GM12878 (cell line): ENCODE measurements at regions not wholly inside any gene's neighbourhood (a gene's known extent, or its start where the extent isn't known, plus 50 kb on each side); places are given as distances from the start of the nearest gene placed in this dataset.

ENCODE experiments used
- ATF2 ChIP-seq: IDR thresholded peaks from 2 replicates; pipeline ENCODE4 v1.6.1; 2012; ENCODE audit warnings: low read length, inconsistent platforms
- CREB1 ChIP-seq: IDR thresholded peaks from 2 replicates; pipeline ENCODE4 v1.6.1; 2012; ENCODE audit warnings: low read depth, mild to moderate bottlenecking, inconsistent platforms
- CREM ChIP-seq: IDR thresholded peaks from 2 replicates; pipeline ENCODE4 v1.6.1; 2014; ENCODE audit warnings: antibody characterized with exemption, low read depth
- CTCF ChIP-seq, 3 experiments: IDR thresholded peaks in 2 of 3; conservative IDR thresholded peaks in 1 of 3; 2 replicates each; pipeline ENCODE4 v1.5.1; 2011; ENCODE audit warnings: low read depth in 3 of 3, low read length in 3 of 3, mild to moderate bottlenecking in 3 of 3, control low read depth in 2 of 3, moderate library complexity in 2 of 3, inconsistent platforms in 1 of 3, mixed read lengths in 1 of 3; ENCODE audit not compliant: control insufficient read depth in 2 of 3, insufficient read depth in 1 of 3; ENCODE audit errors: extremely low read depth in 1 of 3
- ETV6 ChIP-seq, 2 experiments: fragments of 450-650 bp in 1 of 2; IDR thresholded peaks in 1 of 2; conservative IDR thresholded peaks in 1 of 2; 2 replicates each; pipeline ENCODE4 v1.6.1; 2014; ENCODE audit warnings: antibody characterized with exemption in 1 of 2, borderline replicate concordance in 1 of 2, low read depth in 1 of 2, mild to moderate bottlenecking in 1 of 2, moderate library complexity in 1 of 2
- IKZF2 ChIP-seq, 2 experiments: fragments of 450-650 bp; IDR thresholded peaks; 2 replicates each; pipeline ENCODE4 v1.6.1; 2017; ENCODE audit warnings: mild to moderate bottlenecking in 2 of 2, moderate library complexity in 2 of 2
- KLF5 ChIP-seq: fragments of 450-650 bp; IDR thresholded peaks from 2 replicates; pipeline ENCODE4 v1.6.1; 2014; ENCODE audit warnings: mild to moderate bottlenecking; ENCODE audit not compliant: partially characterized antibody
- MEF2A ChIP-seq: IDR thresholded peaks from 2 replicates; pipeline ENCODE4 v1.6.1; 2011; ENCODE audit warnings: low read depth, mild to moderate bottlenecking, low read length, moderate library complexity; ENCODE audit not compliant: insufficient read depth
- RAD21 ChIP-seq: IDR thresholded peaks from 2 replicates; pipeline ENCODE4 v1.6.1; 2011; ENCODE audit warnings: mild to moderate bottlenecking, low read depth, low read length, moderate library complexity; ENCODE audit not compliant: insufficient read depth
- STAT3 ChIP-seq: IDR thresholded peaks from 2 replicates; pipeline ENCODE4 v1.6.1; 2011; ENCODE audit warnings: low read depth, low read length, improper control_type of control experiment
- TBL1XR1 ChIP-seq: IDR thresholded peaks from 2 replicates; pipeline ENCODE4 v1.6.1; 2012; ENCODE audit warnings: low read depth, low read length, improper control_type of control experiment
- TCF3 ChIP-seq: IDR thresholded peaks from 2 replicates; pipeline ENCODE4 v1.6.1; 2012; ENCODE audit warnings: low read depth, mild to moderate bottlenecking, low read length, borderline replicate concordance; ENCODE audit not compliant: insufficient read depth
- TCF7 ChIP-seq: IDR thresholded peaks from 2 replicates; pipeline ENCODE4 v1.6.1; 2014; ENCODE audit warnings: antibody characterized with exemption, borderline replicate concordance
- YY1 ChIP-seq: IDR thresholded peaks from 2 replicates; pipeline ENCODE4 v1.6.1; 2011; ENCODE audit warnings: low read depth, mild to moderate bottlenecking, low read length
- ZNF384 ChIP-seq: IDR thresholded peaks from 2 replicates; pipeline ENCODE4 v1.6.1; 2012; ENCODE audit warnings: low read depth, mild to moderate bottlenecking, low read length, improper control_type of control experiment, borderline replicate concordance
- TF ChIP-seq, protein P1 (sequence below): fragments of 450-650 bp; IDR thresholded peaks from 2 replicates; pipeline ENCODE4 v1.6.1; 2017; ENCODE audit warnings: mild to moderate bottlenecking, low read depth, inconsistent platforms; ENCODE audit not compliant: poor library complexity, severe bottlenecking

GRCh38 chr12:94762259-94762942 lies 112.0 kb upstream of the TMCC3 start (continued):
- TF ChIP-seq TCF7 (no peak), TBL1XR1 (no peak), CREM (peak; percentile 37; the same call in 1 of the 2 replicates), CTCF (IDR thresholded peaks at IDR 0.05 in 2 of 3, conservative IDR thresholded peaks at IDR 0.05 in 1 of 3; ENCODE audit: control insufficient read depth in 2 of 3, extremely low read depth in 1 of 3, insufficient read depth in 1 of 3, low read depth in 3 of 3, low read length in 3 of 3) (no peak), ETV6 (conservative IDR thresholded peaks at IDR 0.05 in 1 of 2, IDR thresholded peaks at IDR 0.05 in 1 of 2; ENCODE audit: borderline replicate concordance in 1 of 2, low read depth in 1 of 2) (peak in 1 of 2 experiments; percentile 73; a peak in 2 of 4 replicates), IKZF2 (IDR thresholded peaks at IDR 0.05) (no peak), ATF2 (0 out of 2 replicates have a peak, but pooled peaks have one; percentile 28), CREB1 (peak; percentile 62; the same call in 1 of the 2 replicates), ZNF384 (no peak), KLF5 (no peak), STAT3 (no peak), YY1 (no peak), TCF3 (no peak), MEF2A (no peak), RAD21 (no peak)
- TF ChIP-seq, protein P1, sequence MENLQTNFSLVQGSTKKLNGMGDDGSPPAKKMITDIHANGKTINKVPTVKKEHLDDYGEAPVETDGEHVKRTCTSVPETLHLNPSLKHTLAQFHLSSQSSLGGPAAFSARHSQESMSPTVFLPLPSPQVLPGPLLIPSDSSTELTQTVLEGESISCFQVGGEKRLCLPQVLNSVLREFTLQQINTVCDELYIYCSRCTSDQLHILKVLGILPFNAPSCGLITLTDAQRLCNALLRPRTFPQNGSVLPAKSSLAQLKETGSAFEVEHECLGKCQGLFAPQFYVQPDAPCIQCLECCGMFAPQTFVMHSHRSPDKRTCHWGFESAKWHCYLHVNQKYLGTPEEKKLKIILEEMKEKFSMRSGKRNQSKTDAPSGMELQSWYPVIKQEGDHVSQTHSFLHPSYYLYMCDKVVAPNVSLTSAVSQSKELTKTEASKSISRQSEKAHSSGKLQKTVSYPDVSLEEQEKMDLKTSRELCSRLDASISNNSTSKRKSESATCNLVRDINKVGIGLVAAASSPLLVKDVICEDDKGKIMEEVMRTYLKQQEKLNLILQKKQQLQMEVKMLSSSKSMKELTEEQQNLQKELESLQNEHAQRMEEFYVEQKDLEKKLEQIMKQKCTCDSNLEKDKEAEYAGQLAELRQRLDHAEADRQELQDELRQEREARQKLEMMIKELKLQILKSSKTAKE = no peak
